Skeletal muscle tissue (tissue), 3 donors: ENCODE measurements at regions not wholly inside any gene's neighbourhood (a gene's known extent, or its start where the extent isn't known, plus 50 kb on each side); places are given as distances from the start of the nearest gene placed in this dataset.
A peak's percentile ranks its signal among the peaks of the same experiment; 100 is the strongest.

Experiments used
- H3K27ac ChIP-seq: one replicate; pipeline ENCODE4 v1.7.0; 2013; ENCODE audit warnings: mild to moderate bottlenecking, low read depth, low read length, inconsistent platforms
- H3K27me3 ChIP-seq, 3 donors: one replicate each; pipeline ENCODE4 v1.7.0; 2013; ENCODE audit warnings: low read length in 3 of 3; ENCODE audit not compliant: control insufficient read depth in 3 of 3, insufficient read depth in 3 of 3
- H3K36me3 ChIP-seq, 3 donors: one replicate each; pipeline ENCODE4 v1.7.0; 2013; ENCODE audit warnings: low read length in 3 of 3; ENCODE audit not compliant: control insufficient read depth in 3 of 3, insufficient read depth in 3 of 3
- H3K4me1 ChIP-seq, 3 donors: one replicate each; pipeline ENCODE4 v1.7.0; 2013; ENCODE audit warnings: low read length in 3 of 3, mild to moderate bottlenecking in 3 of 3; ENCODE audit not compliant: control insufficient read depth in 3 of 3, insufficient read depth in 3 of 3
- H3K4me3 ChIP-seq, 3 donors: one replicate each; pipeline ENCODE4 v1.7.0; 2013; ENCODE audit warnings: low read length in 3 of 3
- H3K9ac ChIP-seq, 3 donors: one replicate each; pipeline ENCODE4 v1.7.0; 2013; ENCODE audit warnings: low read length in 3 of 3, mild to moderate bottlenecking in 3 of 3, moderate library complexity in 2 of 3, low read depth in 1 of 3
- H3K9me3 ChIP-seq, 3 donors: one replicate each; pipeline ENCODE4 v1.7.0; 2013; ENCODE audit warnings: low read length in 3 of 3; ENCODE audit not compliant: control insufficient read depth in 3 of 3
- donor health status: Osteomylitis.

- Histone ChIP-seq H3K9me3 (no peaks in the 10 kb centered on the region), H3K27me3 (no peaks in the 10 kb centered on the region), H3K36me3 (no peaks in the 10 kb centered on the region), H3K4me1 (peaks cover 1 to 5% (median 2%) of the 10 kb centered on the region in 3 donors), H3K27ac (no peak overlapping the region), H3K9ac (no peak overlapping the region), H3K4me3 (no peak overlapping the region)
Observed at GRCh38 chr16:66042341-66042740, 324.1 kb upstream of the CDH5 start.

- H3K4me3 ChIP-seq: no peak overlapping the region
- H3K27me3 ChIP-seq: no peaks in the 10 kb centered on the region
- no peak overlapping the region for H3K9ac ChIP-seq
- no peaks in the 10 kb centered on the region for H3K9me3 ChIP-seq
- H3K4me1 ChIP-seq: peaks cover 6 to 9% (median 6%) of the 10 kb centered on the region in 3 donors
- H3K27ac ChIP-seq: no peak overlapping the region
- H3K36me3 ChIP-seq: no peaks in the 10 kb centered on the region
Observed at GRCh38 chr16:66041907-66042306, 324.6 kb upstream of the CDH5 start.

- Histone ChIP-seq H3K4me3 (no peak overlapping the region), H3K9me3 (no peaks in the 10 kb centered on the region), H3K27me3 (no peaks in the 10 kb centered on the region), H3K9ac (no peak overlapping the region), H3K27ac (no peak overlapping the region), H3K36me3 (no peaks in the 10 kb centered on the region), H3K4me1 (peaks cover 18 to 24% (median 23%) of the 10 kb centered on the region in 3 donors)
Observed at GRCh38 chr16:66039793-66040192, 326.7 kb upstream of the CDH5 start.

GRCh38 chr16:66036793-66037715 is 329.4 kb upstream of the CDH5 start:
- no peaks in the 10 kb centered on the region for H3K36me3 ChIP-seq
- peak overlapping the region; percentile 28 for H3K27ac ChIP-seq
- no peaks in the 10 kb centered on the region for H3K27me3 ChIP-seq
- H3K4me1 ChIP-seq: peaks cover 18 to 24% (median 23%) of the 10 kb centered on the region in 3 donors
- peak overlapping the region in 1 of 3 donors; percentile 31 for H3K4me3 ChIP-seq
- no peak overlapping the region for H3K9ac ChIP-seq
- H3K9me3 ChIP-seq: no peaks in the 10 kb centered on the region

GRCh38 chr16:66036184-66036583 is 330.3 kb upstream of the CDH5 start:
- peak overlapping the region; percentile 28 for H3K27ac ChIP-seq

GRCh38 chr16:66035096-66035495 is 331.4 kb upstream of the CDH5 start:
- Histone ChIP-seq H3K9me3 (no peaks in the 10 kb centered on the region), H3K4me1 (peaks cover 18 to 24% (median 23%) of the 10 kb centered on the region in 3 donors), H3K4me3 (no peak overlapping the region), H3K27me3 (no peaks in the 10 kb centered on the region), H3K9ac (no peak overlapping the region), H3K36me3 (no peaks in the 10 kb centered on the region), H3K27ac (peak overlapping the region; percentile 28)

More at GRCh38 chr16:66036184-66036583, 330.3 kb upstream of the CDH5 start:
- Histone ChIP-seq H3K4me3 (peak overlapping the region in 1 of 3 donors; percentile 31), H3K4me1 (peaks cover 18 to 24% (median 23%) of the 10 kb centered on the region in 3 donors), H3K9me3 (no peaks in the 10 kb centered on the region), H3K27me3 (no peaks in the 10 kb centered on the region), H3K36me3 (no peaks in the 10 kb centered on the region), H3K9ac (peak overlapping the region in 1 of 3 donors; percentile 51)

- Histone ChIP-seq H3K9ac (no peak overlapping the region), H3K27ac (no peak overlapping the region), H3K36me3 (no peaks in the 10 kb centered on the region), H3K27me3 (no peaks in the 10 kb centered on the region), H3K9me3 (no peaks in the 10 kb centered on the region), H3K4me1 (peaks cover 18 to 26% (median 25%) of the 10 kb centered on the region in 3 donors), H3K4me3 (no peak overlapping the region)
Observed at GRCh38 chr16:66032841-66033240, 333.6 kb upstream of the CDH5 start.

GRCh38 chr16:66030036-66030435 is 336.5 kb upstream of the CDH5 start:
- Histone ChIP-seq H3K4me1 (peaks cover 0 to 4% (median 2%) of the 10 kb centered on the region in 3 donors), H3K27ac (no peak overlapping the region), H3K9me3 (no peaks in the 10 kb centered on the region), H3K27me3 (no peaks in the 10 kb centered on the region), H3K36me3 (no peaks in the 10 kb centered on the region), H3K9ac (no peak overlapping the region), H3K4me3 (no peak overlapping the region)

- Histone ChIP-seq H3K27me3 (no peaks in the 10 kb centered on the region), H3K4me3 (no peak overlapping the region), H3K4me1 (peaks cover 0 to 3% (median 2%) of the 10 kb centered on the region in 3 donors), H3K9me3 (peaks cover 0 to 5% (median 0%) of the 10 kb centered on the region in 3 donors), H3K9ac (no peak overlapping the region), H3K36me3 (no peaks in the 10 kb centered on the region), H3K27ac (no peak overlapping the region)
Observed at GRCh38 chr16:66028510-66029216, 337.8 kb upstream of the CDH5 start.
